GM12892 (cell line): ENCODE measurements at regions not wholly inside any gene's neighbourhood (a gene's known extent, or its start where the extent isn't known, plus 50 kb on each side); places are given as distances from the start of the nearest gene placed in this dataset.

ENCODE experiments used
- POLR2A ChIP-seq: IDR thresholded peaks from 2 replicates; pipeline ENCODE4 v1.6.1; 2011; ENCODE audit warnings: low read depth, low read length, control low read depth
- TAF1 ChIP-seq: IDR thresholded peaks from 2 replicates; pipeline ENCODE4 v1.6.1; 2011; ENCODE audit warnings: low read depth, mild to moderate bottlenecking, control low read depth, low read length, borderline replicate concordance

GRCh38 chr12:115403253-115403652 is 719.3 kb upstream of the TBX3 start:
- TF ChIP-seq TAF1 (no peak), POLR2A (no peak)
